ENCODE measurements at regions not wholly inside any gene's neighbourhood (a gene's known extent, or its start where the extent isn't known, plus 50 kb on each side); places are given as distances from the start of the nearest gene placed in this dataset.

- Histone ChIP-seq H3K36me3 (no peaks in the 10 kb centered on the region), H3K27ac (no peak overlapping the region), H3K4me3 (no peak overlapping the region), H3K9me3 (peaks cover 6 to 34% (median 16%) of the 10 kb centered on the region in 4 donors), H3K4me1 (no peaks in the 10 kb centered on the region), H3K27me3 (no peaks in the 10 kb centered on the region)
- intact Hi-C loops (cut with DNase I; ENCODE audit: low total_unique reads), result no loop called here
- TF ChIP-seq POLR2AphosphoS5 (IDR thresholded peaks at IDR 0.05), result no peak
- TF ChIP-seq, protein P1, sequence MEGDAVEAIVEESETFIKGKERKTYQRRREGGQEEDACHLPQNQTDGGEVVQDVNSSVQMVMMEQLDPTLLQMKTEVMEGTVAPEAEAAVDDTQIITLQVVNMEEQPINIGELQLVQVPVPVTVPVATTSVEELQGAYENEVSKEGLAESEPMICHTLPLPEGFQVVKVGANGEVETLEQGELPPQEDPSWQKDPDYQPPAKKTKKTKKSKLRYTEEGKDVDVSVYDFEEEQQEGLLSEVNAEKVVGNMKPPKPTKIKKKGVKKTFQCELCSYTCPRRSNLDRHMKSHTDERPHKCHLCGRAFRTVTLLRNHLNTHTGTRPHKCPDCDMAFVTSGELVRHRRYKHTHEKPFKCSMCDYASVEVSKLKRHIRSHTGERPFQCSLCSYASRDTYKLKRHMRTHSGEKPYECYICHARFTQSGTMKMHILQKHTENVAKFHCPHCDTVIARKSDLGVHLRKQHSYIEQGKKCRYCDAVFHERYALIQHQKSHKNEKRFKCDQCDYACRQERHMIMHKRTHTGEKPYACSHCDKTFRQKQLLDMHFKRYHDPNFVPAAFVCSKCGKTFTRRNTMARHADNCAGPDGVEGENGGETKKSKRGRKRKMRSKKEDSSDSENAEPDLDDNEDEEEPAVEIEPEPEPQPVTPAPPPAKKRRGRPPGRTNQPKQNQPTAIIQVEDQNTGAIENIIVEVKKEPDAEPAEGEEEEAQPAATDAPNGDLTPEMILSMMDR (IDR thresholded peaks at IDR 0.05), result no peak
- TF ChIP-seq POLR2A (IDR thresholded peaks at IDR 0.05), result no peak
- no peak for TF ChIP-seq EP300 (IDR thresholded peaks at IDR 0.05)
- WGBS, 5 donors, result 84 to 87% (median 87%) methylated on average over 4 of the region's 4 CpGs
- no peak for DNase-seq
Observed at GRCh38 chr5:37955748-37956147, 115.9 kb upstream of the GDNF start.

DNA sequence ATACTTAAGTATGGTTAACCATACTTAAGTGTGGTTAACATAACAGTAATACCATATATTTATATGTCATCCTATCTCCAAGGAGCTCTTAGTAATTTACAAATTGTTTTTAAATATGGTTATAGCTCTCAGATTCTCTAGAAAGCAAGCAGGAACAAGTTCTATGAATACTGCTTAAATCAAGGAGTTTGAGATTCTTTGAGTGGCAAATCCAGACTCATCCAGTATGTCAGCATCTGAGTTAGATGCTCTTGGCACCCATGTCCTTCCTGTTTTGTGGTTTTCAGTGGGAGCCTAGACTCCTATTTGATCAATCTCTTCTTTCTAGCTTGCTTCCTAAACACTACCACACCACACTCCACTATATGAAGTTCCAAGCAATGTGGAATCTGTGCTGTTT is 114.7 kb upstream of the GDNF start:
- Histone ChIP-seq H3K4me1 (no peaks in the 10 kb centered on the region), H3K27ac (no peak overlapping the region), H3K9me3 (peaks cover 6 to 25% (median 14%) of the 10 kb centered on the region in 4 donors), H3K36me3 (no peaks in the 10 kb centered on the region), H3K27me3 (no peaks in the 10 kb centered on the region), H3K4me3 (no peak overlapping the region)
- TF ChIP-seq, protein P1 (IDR thresholded peaks at IDR 0.05), result no peak
- intact Hi-C loops (cut with DNase I; ENCODE audit: low total_unique reads), result no loop called here
- no peak for DNase-seq

DNA sequence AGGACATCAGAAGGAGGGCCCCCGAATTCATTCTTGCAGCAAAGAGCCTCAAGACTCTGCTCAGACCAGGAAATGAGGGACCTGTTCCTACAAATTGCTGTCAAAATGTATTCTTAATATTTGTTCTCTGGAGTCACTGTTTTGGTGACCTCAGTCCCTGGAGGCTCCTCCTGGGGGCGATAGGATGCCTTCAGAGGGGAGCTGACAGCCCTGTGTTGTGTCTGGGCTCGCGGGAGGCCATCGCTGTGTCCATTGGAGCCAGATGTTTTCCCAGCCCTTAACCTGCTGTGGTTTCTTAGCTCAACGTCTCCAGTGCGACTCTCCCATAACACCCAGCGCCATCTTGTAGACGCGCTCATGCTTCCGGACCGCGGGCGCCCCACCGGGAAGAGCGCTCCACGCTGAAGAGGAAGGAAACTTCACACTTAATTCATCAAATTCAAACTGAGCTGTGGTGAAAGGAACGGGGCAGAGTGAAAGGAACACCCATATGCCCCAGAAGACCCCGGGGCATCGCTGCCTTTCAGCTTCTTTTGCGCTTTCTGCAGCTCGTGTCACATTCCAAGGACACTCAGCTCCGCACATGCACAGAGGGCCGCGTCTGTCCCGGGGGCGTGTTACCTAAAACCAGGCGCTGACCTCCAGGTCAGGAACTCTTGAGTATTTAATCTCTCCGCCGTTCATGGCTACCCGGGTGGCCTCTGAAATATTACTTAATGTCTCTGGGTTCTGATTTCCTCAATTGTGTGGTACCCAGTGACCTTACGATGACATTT is 112.3 kb upstream of the GDNF start:
- intact Hi-C loops (cut with DNase I; ENCODE audit: low total_unique reads), result no loop called here
- TF ChIP-seq, protein P1 (IDR thresholded peaks at IDR 0.05), result no peak
- no peak for TF ChIP-seq POLR2AphosphoS5 (IDR thresholded peaks at IDR 0.05)
- TF ChIP-seq EP300 (IDR thresholded peaks at IDR 0.05), result no peak
- TF ChIP-seq POLR2A (IDR thresholded peaks at IDR 0.05), result no peak
- Histone ChIP-seq H3K36me3 (no peaks in the 10 kb centered on the region), H3K4me3 (no peak overlapping the region), H3K9me3 (peaks cover 0 to 5% (median 0%) of the 10 kb centered on the region in 4 donors), H3K27ac (no peak overlapping the region), H3K27me3 (no peaks in the 10 kb centered on the region), H3K4me1 (no peaks in the 10 kb centered on the region)
- WGBS, 5 donors, result 78 to 89% (median 84%) methylated on average over 32 of the region's 32 CpGs
- no peak for DNase-seq

DNA sequence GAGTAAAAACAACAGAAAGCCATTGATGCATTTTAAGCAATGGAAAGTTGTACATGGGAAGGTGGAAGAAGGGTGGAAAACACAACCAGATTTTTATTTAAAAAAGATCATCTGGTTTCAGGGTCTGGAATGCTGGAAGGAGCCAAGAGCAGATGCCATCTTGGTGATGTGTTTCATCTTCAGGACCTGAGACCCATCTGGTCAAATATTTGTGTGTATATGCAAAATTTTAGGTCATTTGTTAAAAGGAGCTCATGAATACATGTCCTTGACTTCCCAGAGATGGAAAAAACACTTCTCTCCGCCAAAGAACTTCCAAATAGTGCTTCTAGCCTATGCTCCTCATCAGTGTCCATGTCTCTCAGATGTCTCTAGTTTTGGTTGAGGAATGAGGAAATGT is 110.6 kb upstream of the GDNF start:
- H3K27me3 ChIP-seq, result no peaks in the 10 kb centered on the region
- H3K27ac ChIP-seq, result no peak overlapping the region
- 63 to 84% (median 76%) methylated on average over 1 of the region's 1 CpG for WGBS, 5 donors

More for the DNA sequence above, 110.6 kb upstream of the GDNF start:
- H3K4me1 ChIP-seq, result no peaks in the 10 kb centered on the region
- no peak for TF ChIP-seq EP300 (IDR thresholded peaks at IDR 0.05)
- TF ChIP-seq POLR2A (IDR thresholded peaks at IDR 0.05), result no peak
- no peak for TF ChIP-seq POLR2AphosphoS5 (IDR thresholded peaks at IDR 0.05)
- TF ChIP-seq, protein P1 (IDR thresholded peaks at IDR 0.05), result no peak
- peaks cover 0 to 5% (median 0%) of the 10 kb centered on the region in 4 donors for H3K9me3 ChIP-seq
- H3K4me3 ChIP-seq, result no peak overlapping the region
- no peak for DNase-seq
- no peaks in the 10 kb centered on the region for H3K36me3 ChIP-seq
- intact Hi-C loops (cut with DNase I; ENCODE audit: low total_unique reads), result no loop called here
